DND-41 (cell line): ENCODE measurements at regions not wholly inside any gene's neighbourhood (a gene's known extent, or its start where the extent isn't known, plus 50 kb on each side); places are given as distances from the start of the nearest gene placed in this dataset.

Experiments
- ATAC-seq: fragments of 200-7000 bp; cut with Tn5 transposase; 3 replicates; pipeline ENCODE4 v1.9.1; 2021; ENCODE audit warnings: low read depth; ENCODE audit not compliant: insufficient read depth
- DNase-seq: peaks from one replicate; pipeline ENCODE4 v3.0.0-alpha.2; 2020
- H2AFZ ChIP-seq: 2 replicates; pipeline ENCODE4 v1.6.0; 2012; ENCODE audit warnings: low read depth, low read length
- H3K27ac ChIP-seq: 2 replicates; pipeline ENCODE4 v1.5.1; 2012; ENCODE audit warnings: low read length, inconsistent platforms
- H3K27me3 ChIP-seq: fragments of 200-600 bp; sonication (generic); 2 replicates; pipeline ENCODE4 v1.6.0; 2012; ENCODE audit warnings: low read length, mild to moderate bottlenecking, inconsistent platforms; ENCODE audit not compliant: insufficient read depth, poor library complexity
- H3K36me3 ChIP-seq: 2 replicates; pipeline ENCODE4 v1.5.1; 2012; ENCODE audit warnings: low read length, inconsistent platforms; ENCODE audit not compliant: insufficient read depth
- H3K4me1 ChIP-seq: 2 replicates; pipeline ENCODE4 v1.5.1; 2012; ENCODE audit warnings: mild to moderate bottlenecking, low read length; ENCODE audit not compliant: insufficient read depth
- H3K4me2 ChIP-seq: 2 replicates; pipeline ENCODE4 v1.6.0; 2012; ENCODE audit warnings: mild to moderate bottlenecking, moderate library complexity, low read length, inconsistent platforms; ENCODE audit not compliant: insufficient read depth
- H3K4me3 ChIP-seq, 2 experiments: fragments of 200-600 bp in 1 of 2; shearing (Covaris generic) in 1 of 2; 2 replicates each; pipeline ENCODE4 v1.5.1; 2012 to 2016; ENCODE audit warnings: inconsistent platforms in 2 of 2, low read length in 2 of 2, mild to moderate bottlenecking in 2 of 2, low read depth in 1 of 2, moderate library complexity in 1 of 2
- H3K79me2 ChIP-seq: 2 replicates; pipeline ENCODE4 v1.6.0; 2012; ENCODE audit warnings: low read length, inconsistent platforms; ENCODE audit not compliant: insufficient read depth
- H3K9ac ChIP-seq: 2 replicates; pipeline ENCODE4 v1.6.0; 2012; ENCODE audit warnings: low read depth, mild to moderate bottlenecking, inconsistent platforms, low read length, moderate library complexity
- H3K9me3 ChIP-seq: 2 replicates; pipeline ENCODE4 v1.5.1; 2012; ENCODE audit warnings: low read length, moderate library complexity, mild to moderate bottlenecking, inconsistent platforms; ENCODE audit not compliant: insufficient read depth, severe bottlenecking
- H4K20me1 ChIP-seq: 2 replicates; pipeline ENCODE4 v1.6.0; 2012; ENCODE audit warnings: low read length; ENCODE audit not compliant: insufficient read depth
- CTCF ChIP-seq: IDR thresholded peaks from 2 replicates; pipeline ENCODE4 v1.5.1; 2012; ENCODE audit warnings: borderline replicate concordance, low read length, moderate library complexity, mild to moderate bottlenecking; ENCODE audit not compliant: poor library complexity, severe bottlenecking; ENCODE audit errors: extremely low read depth
- EZH2 ChIP-seq: IDR thresholded peaks from 3 replicates; pipeline ENCODE4 v1.6.1; 2012; ENCODE audit warnings: borderline replicate concordance, low read depth, mild to moderate bottlenecking, moderate library complexity, low read length, inconsistent platforms; ENCODE audit not compliant: severe bottlenecking

- no peak overlapping the region for H3K4me2 ChIP-seq
- H3K36me3 ChIP-seq, result no peaks in the 10 kb centered on the region
Measured at GRCh38 chr4:186351668-186352194, 85.7 kb downstream of the F11 start.

GRCh38 chr4:186348433-186348832 lies 82.4 kb downstream of the F11 start:
- no peak overlapping the region for H3K27ac ChIP-seq
- H3K79me2 ChIP-seq, result no peaks in the 10 kb centered on the region
- no peaks in the 10 kb centered on the region for H3K4me1 ChIP-seq
- H3K27me3 ChIP-seq, result no peaks in the 10 kb centered on the region
- H3K9me3 ChIP-seq, result no peaks in the 10 kb centered on the region
- no peak overlapping the region for H3K9ac ChIP-seq
- no peaks in the 10 kb centered on the region for H3K36me3 ChIP-seq
- ATAC-seq (no peak), DNase-seq (no peak)
- no peak overlapping the region for H2AFZ ChIP-seq
- TF ChIP-seq EZH2, result no peak
- TF ChIP-seq CTCF, result no peak
- H4K20me1 ChIP-seq, result no peaks in the 10 kb centered on the region
- H3K4me2 ChIP-seq, result no peak overlapping the region
- no peak overlapping the region for H3K4me3 ChIP-seq

More at GRCh38 chr4:186351668-186352194, 85.7 kb downstream of the F11 start:
- Histone ChIP-seq H2AFZ (no peak overlapping the region), H3K27me3 (no peaks in the 10 kb centered on the region), H3K4me3 (no peak overlapping the region), H3K79me2 (no peaks in the 10 kb centered on the region), H3K9ac (no peak overlapping the region), H3K9me3 (peaks cover 6% of the 10 kb centered on the region), H3K27ac (no peak overlapping the region), H4K20me1 (no peaks in the 10 kb centered on the region), H3K4me1 (no peaks in the 10 kb centered on the region)
- TF ChIP-seq CTCF (no peak), EZH2 (no peak)
- ATAC-seq (no peak), DNase-seq (no peak)

GRCh38 chr4:186347743-186348142 lies 81.8 kb downstream of the F11 start:
- Histone ChIP-seq H4K20me1 (no peaks in the 10 kb centered on the region), H3K4me3 (no peak overlapping the region), H3K9me3 (no peaks in the 10 kb centered on the region), H3K4me1 (no peaks in the 10 kb centered on the region), H3K9ac (no peak overlapping the region), H3K27ac (no peak overlapping the region), H3K36me3 (no peaks in the 10 kb centered on the region), H2AFZ (no peak overlapping the region), H3K79me2 (no peaks in the 10 kb centered on the region), H3K27me3 (no peaks in the 10 kb centered on the region), H3K4me2 (no peak overlapping the region)
- ATAC-seq (no peak), DNase-seq (no peak)
- TF ChIP-seq CTCF (no peak), EZH2 (no peak)

- DNase-seq, result no peak
- H3K4me3 ChIP-seq, result no peak overlapping the region
- no peaks in the 10 kb centered on the region for H3K4me1 ChIP-seq
- H3K9ac ChIP-seq, result no peak overlapping the region
- no peaks in the 10 kb centered on the region for H3K9me3 ChIP-seq
- no peak overlapping the region for H3K27ac ChIP-seq
- no peaks in the 10 kb centered on the region for H4K20me1 ChIP-seq
- H3K4me2 ChIP-seq, result no peak overlapping the region
- no peaks in the 10 kb centered on the region for H3K79me2 ChIP-seq
- ATAC-seq, result no peak
- no peaks in the 10 kb centered on the region for H3K36me3 ChIP-seq
- H3K27me3 ChIP-seq, result no peaks in the 10 kb centered on the region
- no peak overlapping the region for H2AFZ ChIP-seq
- no peak for TF ChIP-seq EZH2
- no peak for TF ChIP-seq CTCF
Measured at GRCh38 chr4:186345184-186345583, 79.2 kb downstream of the F11 start.
